Fibroblast of skin of abdomen (primary cell): ENCODE measurements at regions not wholly inside any gene's neighbourhood (a gene's known extent, or its start where the extent isn't known, plus 50 kb on each side); places are given as distances from the start of the nearest gene placed in this dataset.
"Not testable (repeated sequence)": the region's sequence is repeated elsewhere in the genome, so short reads cannot be mapped to it uniquely, and the experiment has no call there.

Experiments
- DNase-seq: peaks from one replicate; pipeline ENCODE4 v3.0.0-alpha.2; 2013

- no peak for DNase-seq
Measured at GRCh38 chr12:33589576-33590114, 150.0 kb upstream of the SYT10 start.

DNA sequence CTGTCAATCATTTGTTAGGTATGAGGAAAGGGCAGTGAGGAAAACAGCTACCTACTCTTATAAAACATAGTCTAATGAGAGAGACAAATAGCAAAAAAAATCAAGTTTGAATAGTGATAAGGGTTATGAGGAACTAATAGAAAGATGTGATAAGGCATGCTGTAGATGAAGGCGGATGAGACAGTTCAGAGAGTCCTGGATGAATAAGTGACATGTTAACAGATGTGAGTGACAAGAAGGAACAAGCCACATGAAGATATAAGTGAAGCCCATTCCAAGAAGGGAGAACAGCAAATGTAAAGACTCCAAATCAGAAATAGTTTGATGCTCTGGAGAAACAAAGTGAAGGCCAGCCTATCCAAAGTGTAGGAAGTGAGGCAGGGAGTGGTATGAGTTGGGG is 154.1 kb upstream of the SYT10 start:
- no peak for DNase-seq

DNA sequence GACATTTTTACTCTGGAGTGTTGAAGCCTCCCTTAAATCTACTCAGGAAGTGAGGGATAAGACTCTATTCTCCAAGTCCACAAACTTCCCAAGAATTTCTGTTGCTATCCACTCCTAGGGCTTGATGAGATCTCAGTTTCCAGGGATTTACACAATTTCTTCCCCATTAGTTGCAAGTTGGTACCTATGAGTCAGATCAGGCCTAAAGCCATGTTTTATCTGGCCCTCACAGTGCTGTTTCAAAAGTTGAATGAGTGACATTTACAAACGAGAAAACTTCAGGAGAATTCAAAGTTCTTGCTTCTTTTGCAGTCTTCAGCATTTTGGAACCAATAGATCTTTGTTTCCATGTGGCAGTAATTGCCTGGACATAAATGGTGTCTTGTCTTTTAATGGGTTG is 156.4 kb upstream of the SYT10 start:
- DNase-seq = no peak

GRCh38 chr12:33596814-33597213 is 157.2 kb upstream of the SYT10 start:
- DNase-seq = no peak

DNA sequence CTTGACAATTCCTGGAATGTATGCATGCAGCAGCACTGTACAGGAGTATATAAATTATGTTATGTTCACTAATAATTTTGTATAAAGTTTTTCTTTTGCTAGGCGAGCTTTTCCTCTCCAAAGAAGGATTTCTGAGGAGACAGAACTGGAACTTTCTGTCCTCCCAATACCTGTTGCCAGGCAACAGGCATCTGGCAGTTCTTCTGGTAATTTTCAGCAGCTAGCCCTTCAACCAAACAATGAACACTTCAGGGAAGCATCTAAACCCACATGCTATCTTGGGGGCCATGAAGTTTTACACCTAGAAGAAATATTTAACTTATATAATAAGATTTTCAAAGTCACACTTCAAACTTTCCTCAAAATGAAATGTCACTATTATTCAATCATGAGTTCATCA is 162.9 kb upstream of the SYT10 start:
- DNase-seq = no peak

GRCh38 chr12:33605757-33606156 is 166.1 kb upstream of the SYT10 start:
- DNase-seq = no peak

DNA sequence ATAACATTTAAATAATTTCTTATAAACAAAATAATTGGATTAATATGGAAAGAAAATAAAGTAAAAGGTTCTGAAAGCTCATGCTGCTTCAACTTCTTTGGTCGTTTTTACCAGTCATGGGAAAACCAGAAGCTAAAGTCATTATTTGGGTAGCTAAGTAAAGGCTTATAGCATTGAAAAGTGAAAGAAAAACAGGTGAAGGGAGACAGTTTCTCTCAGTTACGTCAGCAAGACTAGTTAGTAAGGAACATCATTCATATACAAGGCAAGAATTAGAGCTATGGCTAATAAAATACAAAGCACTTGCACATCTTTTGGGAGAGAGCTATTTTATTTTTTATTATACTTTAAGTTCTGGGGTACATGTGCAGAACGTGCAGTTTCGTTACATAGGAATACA is 170.3 kb upstream of the SYT10 start:
- no peak for DNase-seq

DNA sequence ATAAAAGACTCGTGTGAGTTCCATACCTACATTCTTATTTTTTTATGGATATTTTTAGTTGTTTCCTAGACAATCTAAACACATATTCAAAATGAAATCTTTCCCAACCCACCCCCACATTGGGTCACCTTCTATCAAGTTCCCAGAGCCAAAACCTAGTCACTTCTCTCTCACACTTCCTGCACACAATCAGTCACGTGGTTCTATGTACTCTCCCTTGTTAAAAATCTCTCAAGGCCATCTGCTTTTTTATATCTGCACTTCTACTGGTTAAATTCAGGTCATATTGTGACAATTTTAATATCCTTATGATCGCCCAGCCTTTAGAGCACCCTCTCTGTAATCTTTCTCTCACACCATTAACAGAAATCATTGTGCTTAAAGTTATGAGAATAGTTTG is 175.0 kb upstream of the SYT10 start:
- no peak for DNase-seq

- no peak for DNase-seq
Measured at GRCh38 chr12:33617218-33617617, 177.6 kb upstream of the SYT10 start.

DNA sequence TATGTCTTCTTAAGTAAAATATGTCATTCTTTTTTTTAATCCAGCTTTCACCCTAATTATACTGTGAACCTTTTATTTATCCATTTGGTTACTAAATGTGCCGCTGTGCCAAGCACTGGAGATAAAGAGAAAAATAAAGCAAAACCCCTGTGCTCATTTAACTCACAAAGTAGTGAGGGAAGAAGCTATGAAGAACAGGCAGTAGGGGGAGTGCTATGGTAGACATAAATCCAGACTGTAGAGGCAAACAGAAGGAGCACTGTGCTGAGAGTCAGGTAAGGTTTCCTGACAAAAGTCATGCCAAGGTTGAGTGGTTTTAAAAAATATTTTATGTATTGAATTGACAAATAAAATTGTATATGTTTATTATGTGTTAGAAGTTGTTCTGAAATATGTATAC is 188.5 kb upstream of the SYT10 start:
- no peak for DNase-seq

DNA sequence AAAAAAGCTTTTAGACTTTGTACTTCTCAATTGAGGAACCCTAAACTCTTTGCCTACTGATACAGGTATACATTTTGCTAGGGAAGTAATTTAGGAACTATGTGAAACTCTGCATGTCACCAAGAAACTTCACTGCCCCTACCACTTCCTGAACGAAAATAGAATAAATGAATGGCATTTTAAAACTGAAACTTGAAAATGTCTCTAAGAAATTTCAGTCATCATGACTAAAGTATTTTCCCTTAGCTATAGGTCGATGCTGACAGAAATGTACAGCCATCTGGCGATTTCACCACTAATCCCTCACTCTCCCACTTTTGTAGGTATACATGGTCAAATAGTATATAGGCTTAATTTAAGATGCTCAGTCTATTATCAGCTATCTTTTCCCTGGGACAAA is 194.9 kb upstream of the SYT10 start:
- DNase-seq = no peak

DNA sequence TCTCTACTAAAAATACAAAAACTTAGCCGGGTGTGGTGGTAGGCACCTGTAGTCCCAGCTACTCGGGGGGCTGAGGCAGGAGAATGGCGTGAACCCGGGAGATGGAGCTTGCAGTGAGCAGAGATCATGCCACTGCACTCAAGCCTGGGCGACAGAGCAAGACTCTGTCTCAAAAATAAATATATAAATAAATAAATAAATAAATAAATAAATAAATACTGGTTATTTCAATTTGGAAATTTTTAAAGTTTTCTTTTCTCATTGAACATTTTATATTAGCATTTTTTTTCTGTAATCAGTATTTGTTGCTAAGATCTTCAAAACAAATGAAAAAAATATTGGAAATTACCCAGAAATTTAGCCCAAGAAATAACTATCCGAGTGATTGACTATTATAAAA is 197.3 kb upstream of the SYT10 start:
- not testable (repeated sequence) for DNase-seq

DNA sequence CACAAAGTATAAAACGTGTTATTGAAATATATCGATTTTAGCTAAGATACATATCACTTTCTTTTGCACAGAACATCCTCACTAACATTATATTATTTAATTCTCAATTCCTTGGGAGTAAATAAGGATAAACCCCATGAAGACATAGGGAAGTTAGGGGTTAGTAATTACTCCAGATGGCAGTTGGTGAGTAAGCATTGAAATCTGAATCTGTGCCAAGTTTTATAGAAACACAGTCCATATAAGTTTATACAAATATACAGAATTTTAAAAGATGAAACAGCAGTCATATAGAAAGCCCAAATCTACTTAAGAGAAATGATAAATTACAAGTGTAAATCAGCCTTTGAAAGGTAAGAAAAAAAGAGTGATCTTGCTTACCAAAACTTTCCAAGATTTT is 200.4 kb upstream of the SYT10 start:
- no peak for DNase-seq

DNA sequence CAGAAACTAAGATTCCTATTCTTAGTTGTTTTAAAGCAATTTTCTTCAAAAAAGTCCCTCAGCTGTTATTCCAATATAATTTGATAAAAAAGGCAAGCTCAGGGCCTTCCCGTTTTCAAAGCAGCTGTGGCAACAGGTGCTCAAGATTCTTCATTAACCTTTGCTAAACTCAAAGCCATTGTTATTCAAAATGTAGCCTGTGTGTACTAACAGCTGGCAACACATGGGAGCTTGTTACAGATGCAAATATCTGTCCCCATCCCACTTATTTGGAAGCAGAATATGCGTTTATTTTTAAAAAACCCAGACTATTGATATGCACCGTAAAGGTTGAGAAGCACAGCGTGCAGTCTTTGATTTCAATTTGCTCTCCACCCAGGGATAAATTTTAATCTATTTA is 210.4 kb upstream of the SYT10 start:
- DNase-seq = no peak

GRCh38 chr12:33650832-33651231 is 211.2 kb upstream of the SYT10 start:
- DNase-seq = no peak

GRCh38 chr12:33653362-33653761 is 213.7 kb upstream of the SYT10 start:
- DNase-seq = no peak

GRCh38 chr12:33654313-33654712 is 214.7 kb upstream of the SYT10 start:
- DNase-seq = no peak

DNA sequence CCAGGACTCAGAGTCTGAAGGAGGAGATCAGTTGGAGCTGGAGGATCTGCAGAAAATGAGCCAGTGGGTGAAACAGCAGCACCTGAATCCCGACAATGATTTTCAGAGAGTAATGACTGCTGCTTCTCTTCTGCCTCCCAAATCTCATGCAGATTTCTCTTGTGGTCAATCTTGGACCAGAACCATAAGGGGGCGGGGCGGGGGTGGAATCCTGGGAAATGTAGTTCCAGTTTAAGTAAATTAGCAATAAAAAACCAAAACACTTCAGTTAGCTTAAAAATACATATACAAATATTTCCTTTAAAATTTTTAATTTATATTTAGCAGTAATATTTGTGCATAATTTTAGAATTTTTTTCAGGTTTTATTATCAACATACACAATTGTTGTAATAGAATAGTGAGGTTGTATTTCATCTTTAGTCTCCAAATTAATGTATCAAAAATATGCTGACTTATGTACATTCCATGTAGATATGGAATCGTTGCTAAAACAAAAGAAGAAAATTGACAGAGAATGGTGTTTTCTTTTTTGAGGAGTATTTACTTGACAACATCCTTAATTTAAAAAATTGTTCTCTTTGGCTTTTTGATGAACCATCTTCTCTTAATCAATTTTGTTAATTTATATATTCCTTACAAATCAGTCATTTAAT is 223.5 kb upstream of the SYT10 start:
- no peak for DNase-seq

DNA sequence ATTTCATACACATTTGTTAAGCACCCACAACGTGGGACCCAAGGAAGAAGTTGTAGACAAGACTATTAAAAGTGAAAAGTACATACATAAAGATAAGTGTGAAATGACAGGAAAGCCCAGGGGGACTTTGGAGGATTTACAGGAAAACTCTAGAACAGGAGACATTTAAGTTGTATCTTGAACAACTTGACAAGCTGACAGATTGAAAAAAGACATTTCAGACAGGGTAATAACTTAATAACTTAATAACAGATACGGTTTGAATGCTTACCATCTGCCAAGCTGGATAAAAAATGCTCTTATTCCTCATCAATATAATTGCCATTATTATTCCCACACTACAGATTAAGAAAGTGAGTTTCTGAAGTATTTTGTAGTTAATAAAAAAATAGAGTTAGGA is 229.7 kb upstream of the SYT10 start:
- DNase-seq = no peak

DNA sequence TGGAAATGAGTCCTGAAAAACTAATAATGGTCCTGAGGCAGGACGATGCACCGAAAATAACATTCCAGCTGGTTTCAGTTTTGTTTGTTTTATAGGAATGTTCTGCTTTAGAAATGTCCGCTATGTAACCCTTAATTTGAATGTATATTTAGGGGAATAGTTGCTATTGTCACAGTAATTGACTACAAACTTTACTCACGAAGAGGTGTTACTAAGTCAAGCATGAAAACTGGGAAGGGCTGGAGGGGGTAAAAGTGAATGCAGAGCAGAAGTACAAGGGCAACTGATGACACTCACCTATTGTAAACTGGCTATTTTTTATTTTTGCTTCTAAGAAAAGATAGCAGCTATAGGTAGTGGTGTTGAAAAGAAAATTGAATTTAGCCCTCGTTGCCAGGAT is 230.7 kb upstream of the SYT10 start:
- no peak for DNase-seq

- no peak for DNase-seq
Measured at GRCh38 chr12:33671676-33672075, 232.1 kb upstream of the SYT10 start.

GRCh38 chr12:33672836-33673577 is 233.4 kb upstream of the SYT10 start:
- no peak for DNase-seq

DNA sequence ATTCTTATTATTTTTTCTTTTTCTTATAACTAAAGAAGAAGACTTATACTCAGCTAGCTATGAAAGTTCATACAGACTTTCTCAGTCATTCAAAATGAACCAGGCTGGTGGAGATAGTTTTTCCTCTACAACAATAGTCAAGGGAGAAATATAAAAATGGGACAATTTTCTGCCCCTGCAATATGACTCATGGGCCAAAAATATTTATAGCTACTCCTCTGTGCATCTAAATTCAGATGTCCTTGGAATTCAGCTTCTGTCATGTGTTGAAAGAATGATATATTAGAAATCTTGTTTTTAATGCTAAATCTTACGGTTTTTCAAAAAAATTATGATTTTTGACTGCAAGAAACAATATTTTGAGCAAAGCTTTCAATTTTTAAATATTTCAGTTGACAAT is 237.2 kb upstream of the SYT10 start:
- no peak for DNase-seq

- no peak for DNase-seq
Measured at GRCh38 chr12:33678221-33678964, 238.8 kb upstream of the SYT10 start.
